ENCODE measurements at regions not wholly inside any gene's neighbourhood (a gene's known extent, or its start where the extent isn't known, plus 50 kb on each side); places are given as distances from the start of the nearest gene placed in this dataset.
"Not testable (repeated sequence)": the region's sequence is repeated elsewhere in the genome, so short reads cannot be mapped to it uniquely, and the experiment has no call there.

DNA sequence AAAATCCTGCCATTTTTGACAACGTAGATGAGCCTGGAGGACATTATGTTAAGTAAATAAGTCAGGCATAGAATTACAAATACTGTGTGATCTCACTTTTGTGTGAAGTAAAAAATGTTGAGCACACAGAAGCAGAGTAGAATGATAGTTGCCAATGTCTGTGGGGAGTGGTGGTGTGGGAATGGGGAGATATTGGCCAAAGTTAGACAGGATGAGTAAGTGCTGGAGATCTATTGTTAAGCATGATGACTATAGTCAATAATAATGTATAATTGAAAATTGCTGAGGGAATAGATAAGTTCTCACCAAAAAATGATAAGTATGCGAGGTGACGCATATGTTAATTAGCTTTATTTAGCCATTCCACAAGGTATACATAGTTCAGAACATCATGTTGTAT, 92.0 kb downstream of the GPR85 start:
- no peaks in the 10 kb centered on the region for H3K9me3 ChIP-seq (ENCODE audit: control insufficient read depth, insufficient read depth, low read length)
- no peaks in the 10 kb centered on the region for H3K36me3 ChIP-seq (ENCODE audit: insufficient read depth, low read length)
- no peaks in the 10 kb centered on the region for H3K4me1 ChIP-seq (ENCODE audit: insufficient read depth, low read length)
- no peak overlapping the region for H3K9ac ChIP-seq (ENCODE audit: low read depth, low read length)

DNA sequence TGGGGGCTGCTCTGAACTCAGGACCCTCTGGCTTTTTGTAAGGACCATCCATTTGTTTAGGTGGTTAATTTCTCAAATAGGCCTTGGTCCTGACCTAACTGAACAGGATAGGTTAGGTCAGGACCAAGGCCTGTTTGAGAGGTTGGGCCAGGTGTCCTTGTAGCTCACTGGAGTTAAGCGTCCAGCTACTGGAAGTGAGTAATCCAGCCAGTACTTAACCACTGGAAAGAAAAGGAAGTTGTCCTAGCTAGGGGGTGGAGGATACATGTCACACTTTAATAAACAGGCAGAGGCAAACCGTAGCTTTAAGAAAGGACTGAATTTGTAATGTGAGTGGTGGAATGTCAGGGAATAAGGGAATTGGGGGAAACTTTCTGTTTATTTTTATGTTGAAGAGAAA, 96.0 kb downstream of the GPR85 start:
- Histone ChIP-seq H3K9me3 (ENCODE audit: control insufficient read depth, insufficient read depth, low read length) (no peaks in the 10 kb centered on the region), H3K9ac (ENCODE audit: low read depth, low read length) (no peak overlapping the region), H3K4me1 (ENCODE audit: insufficient read depth, low read length) (no peaks in the 10 kb centered on the region), H3K36me3 (ENCODE audit: insufficient read depth, low read length) (no peaks in the 10 kb centered on the region)

DNA sequence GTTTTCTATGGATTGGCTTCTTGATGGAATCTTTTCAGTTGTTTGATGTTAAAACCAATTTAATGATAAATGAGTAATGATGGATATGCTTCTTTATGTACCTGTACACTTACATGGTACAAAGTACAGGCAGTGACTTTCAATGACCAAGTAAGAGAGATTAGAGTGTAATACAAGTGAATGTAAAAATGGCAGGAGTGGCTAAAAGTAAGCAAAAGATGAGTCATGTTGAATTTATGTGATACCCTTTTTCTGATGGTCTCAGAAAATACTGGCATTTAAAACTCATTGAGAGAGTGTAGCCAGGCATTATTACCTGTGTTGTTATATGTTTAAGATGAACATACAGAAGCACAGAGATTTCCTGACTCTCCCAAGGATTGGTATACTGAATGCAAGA, 97.1 kb downstream of the GPR85 start:
- H3K4me1 ChIP-seq (ENCODE audit: insufficient read depth, low read length): no peaks in the 10 kb centered on the region
- H3K9me3 ChIP-seq (ENCODE audit: control insufficient read depth, insufficient read depth, low read length): no peaks in the 10 kb centered on the region
- H3K9ac ChIP-seq (ENCODE audit: low read depth, low read length): no peak overlapping the region
- H3K36me3 ChIP-seq (ENCODE audit: insufficient read depth, low read length): no peaks in the 10 kb centered on the region

DNA sequence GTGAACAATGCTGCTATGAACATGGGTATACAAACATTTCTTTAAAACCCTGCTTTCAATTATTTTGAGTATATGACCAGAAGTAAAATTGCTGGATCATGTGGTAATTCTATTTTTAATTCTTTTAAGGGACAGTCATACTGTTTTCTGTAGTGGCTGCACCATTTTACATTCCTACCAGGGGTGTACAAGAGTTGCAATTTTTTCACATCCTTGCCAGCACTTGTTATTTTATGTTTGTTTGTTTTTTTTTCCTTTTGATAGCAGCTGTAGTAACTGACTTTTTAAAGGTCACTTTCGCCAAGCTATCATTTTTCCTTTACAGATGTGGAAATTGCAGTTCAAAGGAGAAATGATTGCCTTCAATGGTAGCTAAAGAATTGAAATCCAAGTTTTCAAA, 99.5 kb downstream of the GPR85 start:
- Histone ChIP-seq H3K36me3 (ENCODE audit: insufficient read depth, low read length) (no peaks in the 10 kb centered on the region), H3K9ac (ENCODE audit: low read depth, low read length) (no peak overlapping the region), H3K9me3 (ENCODE audit: control insufficient read depth, insufficient read depth, low read length) (no peaks in the 10 kb centered on the region), H3K4me1 (ENCODE audit: insufficient read depth, low read length) (no peaks in the 10 kb centered on the region)

DNA sequence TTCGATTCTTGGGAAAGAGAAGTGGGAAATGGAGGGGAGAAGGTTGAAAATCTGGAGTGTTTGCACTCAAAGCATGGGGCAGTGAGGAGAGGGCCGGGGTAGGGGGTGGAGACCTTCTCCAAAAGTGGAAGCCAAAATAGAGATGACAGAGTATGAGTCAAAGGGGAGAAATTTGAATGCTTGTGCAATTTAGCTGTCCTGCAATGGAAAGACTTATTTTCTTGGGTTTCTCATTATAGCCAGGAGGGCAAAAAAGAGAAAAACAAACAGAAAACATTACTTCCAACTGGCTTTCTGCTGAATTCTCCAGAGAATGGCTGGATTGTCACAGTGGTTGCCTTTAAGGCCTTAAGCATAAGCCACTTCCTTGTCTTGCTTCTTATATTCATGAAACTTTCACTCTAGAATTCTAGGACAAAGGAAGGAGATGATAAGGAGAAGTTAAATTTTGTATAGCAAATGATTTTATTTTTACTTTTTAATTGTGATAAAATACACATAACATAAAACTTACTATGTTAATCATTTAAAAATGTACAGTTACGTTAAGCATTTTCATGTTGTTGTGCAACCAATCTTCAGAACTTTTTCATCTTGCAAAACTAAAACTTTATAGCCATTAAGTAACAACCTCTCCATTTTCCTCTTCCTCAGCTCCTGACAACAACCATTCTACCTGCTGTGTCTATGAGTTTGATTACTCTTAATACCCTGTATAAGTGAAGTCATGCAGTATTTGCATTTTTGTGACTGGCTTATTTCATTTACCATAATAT, 100.2 kb downstream of the GPR85 start:
- Histone ChIP-seq H3K4me1 (ENCODE audit: insufficient read depth, low read length) (no peaks in the 10 kb centered on the region), H3K9ac (ENCODE audit: low read depth, low read length) (no peak overlapping the region), H3K36me3 (ENCODE audit: insufficient read depth, low read length) (no peaks in the 10 kb centered on the region), H3K9me3 (ENCODE audit: control insufficient read depth, insufficient read depth, low read length) (no peaks in the 10 kb centered on the region)

DNA sequence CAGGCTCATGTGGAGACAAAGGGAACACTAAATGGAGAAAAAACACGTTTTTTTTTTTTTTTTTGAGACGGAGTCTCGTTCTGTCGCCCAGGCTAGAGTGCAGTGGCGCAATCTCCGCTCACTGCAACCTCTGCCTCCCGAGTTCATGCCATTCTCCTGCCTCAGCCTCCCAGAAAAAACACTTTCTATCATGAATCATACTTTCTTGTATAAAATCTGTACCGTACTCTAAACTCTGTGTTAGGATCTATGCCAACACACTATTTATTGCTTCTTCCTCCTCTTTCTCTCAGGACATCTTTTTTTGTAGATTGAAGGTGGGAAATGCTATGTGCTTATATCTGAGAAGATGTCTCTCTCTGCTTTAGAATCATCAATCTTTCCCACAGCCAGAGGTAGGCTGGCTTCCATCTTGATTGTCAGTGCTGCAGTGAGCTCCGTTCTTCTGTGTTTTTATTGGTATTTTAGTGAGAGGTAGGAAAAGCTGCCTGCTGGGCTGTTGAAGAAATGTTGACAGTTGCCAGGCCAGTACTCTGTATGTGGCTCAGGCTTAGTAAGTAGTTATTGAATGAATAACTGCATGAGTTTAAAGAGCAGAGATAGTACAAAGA, 101.1 kb downstream of the GPR85 start:
- Histone ChIP-seq H3K9me3 (ENCODE audit: control insufficient read depth, insufficient read depth, low read length) (no peaks in the 10 kb centered on the region), H3K4me1 (ENCODE audit: insufficient read depth, low read length) (no peaks in the 10 kb centered on the region), H3K36me3 (ENCODE audit: insufficient read depth, low read length) (no peaks in the 10 kb centered on the region), H3K9ac (ENCODE audit: low read depth, low read length) (no peak overlapping the region)

DNA sequence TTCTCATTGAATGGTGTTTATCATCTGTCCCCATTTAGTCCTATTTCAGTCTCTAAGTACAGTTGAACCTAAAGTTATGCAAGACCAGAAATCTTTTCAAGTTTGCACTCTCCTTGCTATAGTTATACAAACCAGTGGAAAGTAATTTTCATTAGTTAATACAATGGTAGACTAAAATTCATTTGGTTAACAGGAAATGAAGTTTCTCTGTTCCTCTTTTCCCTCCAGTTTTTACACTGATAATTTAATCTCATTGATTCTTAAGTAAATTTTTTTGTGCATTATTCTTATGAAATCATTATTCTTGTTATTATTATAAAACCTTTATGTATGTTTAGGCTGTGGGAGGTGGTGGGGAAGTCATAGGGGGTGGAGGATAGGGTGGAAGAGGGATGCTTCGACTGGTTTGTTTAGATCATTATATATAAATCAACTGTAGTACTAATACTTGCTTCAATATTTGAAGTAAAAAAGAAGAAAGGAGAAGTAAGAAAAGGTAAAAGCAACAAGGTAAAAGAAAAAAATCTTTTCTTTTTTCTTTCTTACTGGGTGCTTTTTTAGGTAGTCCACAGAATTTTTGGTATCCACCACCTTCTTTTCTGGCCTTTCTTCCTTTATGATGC, 104.1 kb downstream of the GPR85 start:
- H3K4me1 ChIP-seq (ENCODE audit: insufficient read depth, low read length): no peaks in the 10 kb centered on the region
- no peaks in the 10 kb centered on the region for H3K36me3 ChIP-seq (ENCODE audit: insufficient read depth, low read length)
- no peaks in the 10 kb centered on the region for H3K9me3 ChIP-seq (ENCODE audit: control insufficient read depth, insufficient read depth, low read length)
- no peak overlapping the region for H3K9ac ChIP-seq (ENCODE audit: low read depth, low read length)

DNA sequence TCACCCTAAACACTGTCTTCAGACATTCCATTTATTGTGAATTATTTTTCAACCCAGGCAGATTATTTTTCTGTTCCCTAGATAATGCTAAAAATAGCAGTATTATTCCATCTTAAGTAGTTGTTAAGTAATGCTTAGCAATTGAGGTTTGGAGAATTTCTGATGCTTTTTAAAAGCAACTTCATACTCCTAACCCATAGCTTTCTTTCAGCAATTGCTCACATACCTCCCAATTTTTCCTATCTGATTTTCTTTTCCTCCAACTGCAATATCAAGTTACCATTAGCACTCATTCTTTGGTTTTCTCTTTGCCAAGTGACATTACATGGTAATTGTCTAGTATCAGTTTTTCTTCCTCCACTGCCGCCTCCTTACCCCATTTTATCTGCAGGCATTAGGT, 104.7 kb downstream of the GPR85 start:
- Histone ChIP-seq H3K36me3 (ENCODE audit: insufficient read depth, low read length) (no peaks in the 10 kb centered on the region), H3K9me3 (ENCODE audit: control insufficient read depth, insufficient read depth, low read length) (no peaks in the 10 kb centered on the region), H3K4me1 (ENCODE audit: insufficient read depth, low read length) (no peaks in the 10 kb centered on the region), H3K9ac (ENCODE audit: low read depth, low read length) (no peak overlapping the region)

DNA sequence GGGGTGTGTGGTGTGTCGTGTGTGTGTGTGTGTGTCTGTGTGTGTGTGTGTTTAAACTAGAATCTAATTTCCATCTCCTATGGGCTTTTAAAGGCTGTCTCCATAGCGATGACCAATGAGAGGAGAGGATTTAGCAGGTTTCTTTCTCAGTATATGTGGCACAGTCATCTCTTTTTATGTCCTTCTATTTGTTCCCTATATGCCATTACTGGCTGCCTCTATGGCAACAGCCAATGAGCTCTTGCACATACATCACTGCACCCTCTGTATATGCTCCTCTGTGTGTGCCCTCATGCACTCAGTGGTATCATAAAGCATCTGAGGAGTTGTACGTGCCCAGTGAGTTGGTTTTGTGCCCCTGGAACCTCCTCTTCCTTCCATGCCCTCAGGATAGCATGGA, 107.6 kb downstream of the GPR85 start:
- H3K9me3 ChIP-seq (ENCODE audit: control insufficient read depth, insufficient read depth, low read length); H3K9ac ChIP-seq (ENCODE audit: low read depth, low read length); H3K4me1 ChIP-seq (ENCODE audit: insufficient read depth, low read length); H3K36me3 ChIP-seq (ENCODE audit: insufficient read depth, low read length): not testable (repeated sequence)

DNA sequence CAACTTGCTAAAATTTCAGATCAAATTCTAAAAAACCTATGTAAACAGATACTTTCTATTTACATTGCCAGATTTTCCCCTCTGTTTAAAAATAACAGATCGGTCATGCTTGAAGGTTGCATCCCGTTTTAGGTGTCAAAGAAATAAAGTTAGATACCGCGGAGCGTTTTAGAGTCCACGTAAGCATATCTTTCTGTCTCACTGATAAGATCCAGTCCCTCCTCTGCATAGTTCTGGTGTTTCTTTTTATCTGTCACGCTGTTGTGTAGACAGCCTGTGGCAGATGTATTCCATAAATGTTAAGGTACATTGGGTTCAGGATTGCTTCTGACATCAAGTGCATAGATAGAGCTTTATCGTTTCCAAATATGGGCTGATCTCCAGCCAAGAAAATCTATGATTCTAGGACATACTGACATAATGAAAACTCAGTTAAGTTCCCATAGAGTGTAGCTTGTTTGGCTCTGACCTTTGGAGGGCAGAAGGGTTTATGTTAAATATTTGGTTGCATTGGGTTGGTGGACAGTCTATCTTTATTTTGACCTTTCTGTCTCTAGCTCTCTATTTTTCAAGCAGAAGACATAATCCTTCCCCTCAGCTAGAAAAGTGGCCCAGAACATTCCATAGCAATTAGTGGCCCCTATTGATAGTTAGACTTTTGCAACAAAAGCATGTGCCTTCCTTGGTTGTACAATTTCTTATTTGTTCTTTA, 109.2 kb downstream of the GPR85 start:
- H3K4me1 ChIP-seq (ENCODE audit: insufficient read depth, low read length); H3K36me3 ChIP-seq (ENCODE audit: insufficient read depth, low read length); H3K9ac ChIP-seq (ENCODE audit: low read depth, low read length); H3K9me3 ChIP-seq (ENCODE audit: control insufficient read depth, insufficient read depth, low read length): not testable (repeated sequence)

DNA sequence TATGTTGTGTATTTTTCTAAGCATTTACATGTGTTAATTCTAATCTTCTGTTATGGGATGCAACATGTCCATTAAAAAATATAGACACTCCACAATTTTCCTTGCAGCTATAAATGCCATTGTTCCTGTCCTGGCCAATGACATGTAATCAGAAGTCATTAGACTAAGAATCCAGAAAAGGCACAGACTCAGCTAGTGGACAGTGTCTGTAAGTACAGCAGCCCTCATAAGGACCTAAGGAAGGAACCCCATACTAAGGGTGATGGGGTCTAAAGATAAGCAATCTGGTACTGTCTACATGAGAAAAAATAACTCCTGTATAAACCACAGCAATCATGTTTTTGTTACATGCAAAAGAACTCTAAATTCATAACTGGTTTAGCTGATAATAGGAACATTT, 115.9 kb downstream of the GPR85 start:
- Histone ChIP-seq H3K36me3 (ENCODE audit: insufficient read depth, low read length) (no peaks in the 10 kb centered on the region), H3K9ac (ENCODE audit: low read depth, low read length) (no peak overlapping the region), H3K4me1 (ENCODE audit: insufficient read depth, low read length) (no peaks in the 10 kb centered on the region), H3K9me3 (ENCODE audit: control insufficient read depth, insufficient read depth, low read length) (no peaks in the 10 kb centered on the region)

DNA sequence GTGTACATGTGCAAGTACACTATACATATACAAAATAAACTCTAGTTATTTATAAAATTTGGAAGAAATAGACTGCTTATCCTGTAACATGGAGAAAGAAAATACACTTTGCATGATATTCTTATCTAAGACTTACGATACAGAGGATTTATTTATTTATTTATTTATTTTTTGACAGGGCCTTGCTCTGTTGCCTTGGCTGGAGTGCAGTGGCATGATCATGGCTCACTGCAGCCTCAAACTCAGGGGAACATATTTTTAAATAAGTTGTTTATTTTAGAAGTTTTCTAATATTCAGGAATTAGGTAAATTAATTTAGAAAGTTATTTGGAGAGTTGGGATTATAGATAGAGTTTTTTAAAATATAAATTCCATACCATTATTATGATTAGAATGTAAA, 116.7 kb downstream of the GPR85 start:
- Histone ChIP-seq H3K36me3 (ENCODE audit: insufficient read depth, low read length) (no peaks in the 10 kb centered on the region), H3K4me1 (ENCODE audit: insufficient read depth, low read length) (no peaks in the 10 kb centered on the region), H3K9me3 (ENCODE audit: control insufficient read depth, insufficient read depth, low read length) (no peaks in the 10 kb centered on the region)

DNA sequence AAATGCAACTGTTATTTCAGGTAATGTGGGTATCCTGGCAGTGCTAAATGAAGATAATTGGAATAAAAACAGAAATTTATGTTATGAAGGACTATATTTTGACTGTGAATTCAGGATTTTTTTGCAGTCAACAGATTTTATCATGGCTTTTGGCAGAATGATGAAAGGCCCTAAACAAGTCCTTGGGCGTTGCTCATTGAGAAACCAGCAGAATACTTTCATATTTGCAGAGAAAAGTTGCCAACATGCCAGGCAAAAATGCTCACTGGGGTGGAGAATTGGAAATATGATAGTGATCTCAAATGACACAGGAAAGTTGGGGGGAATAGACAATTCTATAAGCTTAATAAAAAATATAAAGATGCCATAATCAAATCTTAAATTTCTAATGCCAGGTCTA, 121.1 kb downstream of the GPR85 start:
- no peak overlapping the region for H3K9ac ChIP-seq (ENCODE audit: low read depth, low read length)
- H3K4me1 ChIP-seq (ENCODE audit: insufficient read depth, low read length): no peaks in the 10 kb centered on the region
- H3K36me3 ChIP-seq (ENCODE audit: insufficient read depth, low read length): no peaks in the 10 kb centered on the region
- H3K9me3 ChIP-seq (ENCODE audit: control insufficient read depth, insufficient read depth, low read length): no peaks in the 10 kb centered on the region

More for the DNA sequence above, 116.7 kb downstream of the GPR85 start:
- no peak overlapping the region for H3K9ac ChIP-seq (ENCODE audit: low read depth, low read length)

DNA sequence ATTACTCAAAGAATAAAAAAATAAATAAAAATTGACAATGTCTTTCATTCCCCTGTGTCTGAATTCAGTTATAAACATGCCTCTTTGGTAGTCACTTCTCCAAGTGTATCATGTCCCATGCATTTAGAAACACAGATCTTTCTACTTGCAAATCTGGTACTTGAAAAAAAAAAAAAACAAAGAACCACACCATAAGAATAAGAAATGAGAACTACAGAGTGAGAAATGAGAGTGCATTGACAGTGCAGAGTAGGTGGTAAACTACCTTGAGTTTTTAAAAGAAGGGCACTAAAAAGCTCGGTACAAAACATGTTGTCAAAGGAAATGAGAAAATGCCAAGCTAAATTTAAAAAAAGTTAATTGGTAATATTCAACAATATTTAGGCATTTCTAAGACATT, 123.0 kb downstream of the GPR85 start:
- no peaks in the 10 kb centered on the region for H3K9me3 ChIP-seq (ENCODE audit: control insufficient read depth, insufficient read depth, low read length)

DNA sequence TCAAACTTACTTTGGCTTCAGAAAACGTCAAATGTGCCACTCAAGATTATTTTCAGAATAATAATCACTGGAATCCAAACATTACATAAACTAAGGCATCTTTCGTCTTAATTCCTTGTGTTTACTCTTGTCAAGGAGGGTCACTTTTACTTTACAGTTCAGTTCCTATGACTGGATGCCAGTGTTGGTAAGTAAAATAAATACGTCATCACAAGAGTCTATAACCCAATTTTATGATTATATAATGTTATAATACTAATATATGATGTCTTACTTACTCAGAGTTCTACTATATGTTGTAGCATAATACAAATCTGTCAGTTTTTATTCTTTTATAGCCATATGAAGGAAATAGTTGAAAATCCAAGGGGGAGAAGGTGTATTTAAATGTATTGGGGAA, 123.8 kb downstream of the GPR85 start:
- H3K36me3 ChIP-seq (ENCODE audit: insufficient read depth, low read length): no peaks in the 10 kb centered on the region
- no peak overlapping the region for H3K9ac ChIP-seq (ENCODE audit: low read depth, low read length)
- H3K4me1 ChIP-seq (ENCODE audit: insufficient read depth, low read length): no peaks in the 10 kb centered on the region
- H3K9me3 ChIP-seq (ENCODE audit: control insufficient read depth, insufficient read depth, low read length): no peaks in the 10 kb centered on the region

More for the DNA sequence above, 123.0 kb downstream of the GPR85 start:
- Histone ChIP-seq H3K4me1 (ENCODE audit: insufficient read depth, low read length) (no peaks in the 10 kb centered on the region), H3K9ac (ENCODE audit: low read depth, low read length) (no peak overlapping the region), H3K36me3 (ENCODE audit: insufficient read depth, low read length) (no peaks in the 10 kb centered on the region)

All from ES-I3 (cell line).